MM.1S (cell line): ENCODE measurements at regions not wholly inside any gene's neighbourhood (a gene's known extent, or its start where the extent isn't known, plus 50 kb on each side); places are given as distances from the start of the nearest gene placed in this dataset.

Source experiments
- DNase-seq: peaks from one replicate; pipeline ENCODE4 v3.0.0-alpha.2; 2015
- H2AFZ ChIP-seq: fragments of 300-600 bp; sonication (generic); 2 replicates; pipeline ENCODE4 v1.6.0; 2016; ENCODE audit warnings: antibody characterized with exemption, low read length
- H3F3A ChIP-seq: fragments of 300-600 bp; sonication (generic); 2 replicates; pipeline ENCODE4 v1.6.1; 2016; ENCODE audit warnings: mild to moderate bottlenecking, antibody characterized with exemption, low read length, moderate library complexity, mixed read lengths; ENCODE audit not compliant: insufficient read depth
- H3K27ac ChIP-seq: fragments of 300-600 bp; sonication (generic); 2 replicates; pipeline ENCODE4 v1.5.1; 2016; ENCODE audit warnings: mild to moderate bottlenecking, low read length
- H3K27me3 ChIP-seq: fragments of 300-600 bp; sonication (generic); replicated peaks from 2 replicates; pipeline ENCODE4 v1.6.0; 2016; ENCODE audit warnings: low read length; ENCODE audit not compliant: insufficient read depth
- H3K36me3 ChIP-seq: fragments of 300-600 bp; sonication (generic); replicated peaks from 2 replicates; pipeline ENCODE4 v1.6.1; 2016; ENCODE audit warnings: mild to moderate bottlenecking, low read length, mixed read lengths; ENCODE audit not compliant: insufficient read depth
- H3K4me1 ChIP-seq: fragments of 300-600 bp; sonication (generic); 2 replicates; pipeline ENCODE4 v1.6.1; 2016; ENCODE audit warnings: low read length, mixed read lengths
- H3K4me2 ChIP-seq: fragments of 300-600 bp; sonication (generic); 2 replicates; pipeline ENCODE4 v1.6.0; 2016; ENCODE audit warnings: low read depth, low read length
- H3K4me3 ChIP-seq: fragments of 300-600 bp; sonication (generic); 2 replicates; pipeline ENCODE4 v1.5.1; 2016; ENCODE audit warnings: low read length, mixed read lengths
- H3K79me2 ChIP-seq: fragments of 300-600 bp; sonication (generic); 2 replicates; pipeline ENCODE4 v1.6.1; 2016; ENCODE audit warnings: mixed run types, low read length, mixed read lengths
- H3K9ac ChIP-seq: fragments of 300-600 bp; sonication (generic); 2 replicates; pipeline ENCODE4 v1.6.1; 2016; ENCODE audit warnings: low read length, mixed read lengths
- H3K9me2 ChIP-seq: fragments of 300-600 bp; sonication (generic); replicated peaks from 2 replicates; pipeline ENCODE4 v1.6.1; 2016; ENCODE audit warnings: mild to moderate bottlenecking, low read length, mixed read lengths; ENCODE audit not compliant: insufficient read depth
- H3K9me3 ChIP-seq: fragments of 300-600 bp; sonication (generic); replicated peaks from 2 replicates; pipeline ENCODE4 v1.6.1; 2016; ENCODE audit warnings: mild to moderate bottlenecking, low read length, mixed read lengths; ENCODE audit not compliant: insufficient read depth
- H4K20me1 ChIP-seq: fragments of 300-600 bp; sonication (generic); 2 replicates; pipeline ENCODE4 v1.6.1; 2016; ENCODE audit warnings: mild to moderate bottlenecking, low read length, moderate library complexity, mixed read lengths; ENCODE audit not compliant: insufficient read depth
- EZH2 ChIP-seq: fragments of 300-600 bp; sonication (generic); optimal IDR thresholded peaks from 2 replicates; pipeline ENCODE3; 2017; ENCODE audit warnings: low read depth, mild to moderate bottlenecking, antibody characterized with exemption, low read length, mixed read lengths
- EZH2phosphoT487 ChIP-seq: fragments of 300-600 bp; sonication (generic); IDR thresholded peaks from 2 replicates; pipeline ENCODE4 v1.6.1; 2018; ENCODE audit warnings: antibody characterized with exemption, low read length
- TF ChIP-seq, protein P1 (sequence below): fragments of 300-600 bp; sonication (generic); IDR thresholded peaks from 2 replicates; pipeline ENCODE4 v1.5.1; 2016; ENCODE audit warnings: antibody characterized with exemption, low read length, mixed read lengths

DNA sequence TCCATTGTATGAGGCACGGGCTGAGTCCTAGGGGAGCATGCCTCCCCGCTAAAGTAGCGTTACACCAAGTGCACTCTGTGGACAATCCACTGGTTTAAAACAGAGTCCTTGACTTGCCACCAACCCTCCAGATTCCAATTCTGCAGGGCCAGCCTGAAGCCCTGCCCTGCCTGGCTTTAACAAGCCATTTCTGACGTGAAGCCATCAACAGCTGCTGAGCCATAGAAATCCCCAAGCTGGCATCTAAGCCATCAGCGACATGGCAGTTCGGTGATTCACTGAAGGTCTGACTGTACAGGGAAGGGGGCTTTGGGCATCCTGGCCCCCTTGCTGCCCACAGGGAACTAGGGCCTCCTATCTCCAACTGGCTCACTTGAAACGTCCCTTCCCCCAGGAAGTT lies 265.7 kb downstream of the UACA start:
- no peak for DNase-seq
- H3F3A ChIP-seq: peaks cover 14% of the 10 kb centered on the region
- H3K9ac ChIP-seq: no peak overlapping the region
- H2AFZ ChIP-seq: no peak overlapping the region
- no peak overlapping the region for H3K27ac ChIP-seq
- no peaks in the 10 kb centered on the region for H4K20me1 ChIP-seq
- H3K4me1 ChIP-seq: peaks cover 23% of the 10 kb centered on the region
- H3K9me2 ChIP-seq: no peaks in the 10 kb centered on the region
- H3K4me3 ChIP-seq: no peak overlapping the region
- H3K36me3 ChIP-seq: no peaks in the 10 kb centered on the region
- H3K9me3 ChIP-seq: no peaks in the 10 kb centered on the region
- no peaks in the 10 kb centered on the region for H3K27me3 ChIP-seq
- no peak for TF ChIP-seq EZH2
- TF ChIP-seq EZH2phosphoT487: no peak
- TF ChIP-seq, protein P1, sequence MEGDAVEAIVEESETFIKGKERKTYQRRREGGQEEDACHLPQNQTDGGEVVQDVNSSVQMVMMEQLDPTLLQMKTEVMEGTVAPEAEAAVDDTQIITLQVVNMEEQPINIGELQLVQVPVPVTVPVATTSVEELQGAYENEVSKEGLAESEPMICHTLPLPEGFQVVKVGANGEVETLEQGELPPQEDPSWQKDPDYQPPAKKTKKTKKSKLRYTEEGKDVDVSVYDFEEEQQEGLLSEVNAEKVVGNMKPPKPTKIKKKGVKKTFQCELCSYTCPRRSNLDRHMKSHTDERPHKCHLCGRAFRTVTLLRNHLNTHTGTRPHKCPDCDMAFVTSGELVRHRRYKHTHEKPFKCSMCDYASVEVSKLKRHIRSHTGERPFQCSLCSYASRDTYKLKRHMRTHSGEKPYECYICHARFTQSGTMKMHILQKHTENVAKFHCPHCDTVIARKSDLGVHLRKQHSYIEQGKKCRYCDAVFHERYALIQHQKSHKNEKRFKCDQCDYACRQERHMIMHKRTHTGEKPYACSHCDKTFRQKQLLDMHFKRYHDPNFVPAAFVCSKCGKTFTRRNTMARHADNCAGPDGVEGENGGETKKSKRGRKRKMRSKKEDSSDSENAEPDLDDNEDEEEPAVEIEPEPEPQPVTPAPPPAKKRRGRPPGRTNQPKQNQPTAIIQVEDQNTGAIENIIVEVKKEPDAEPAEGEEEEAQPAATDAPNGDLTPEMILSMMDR: no peak
- H3K79me2 ChIP-seq: no peaks in the 10 kb centered on the region
- no peak overlapping the region for H3K4me2 ChIP-seq

DNA sequence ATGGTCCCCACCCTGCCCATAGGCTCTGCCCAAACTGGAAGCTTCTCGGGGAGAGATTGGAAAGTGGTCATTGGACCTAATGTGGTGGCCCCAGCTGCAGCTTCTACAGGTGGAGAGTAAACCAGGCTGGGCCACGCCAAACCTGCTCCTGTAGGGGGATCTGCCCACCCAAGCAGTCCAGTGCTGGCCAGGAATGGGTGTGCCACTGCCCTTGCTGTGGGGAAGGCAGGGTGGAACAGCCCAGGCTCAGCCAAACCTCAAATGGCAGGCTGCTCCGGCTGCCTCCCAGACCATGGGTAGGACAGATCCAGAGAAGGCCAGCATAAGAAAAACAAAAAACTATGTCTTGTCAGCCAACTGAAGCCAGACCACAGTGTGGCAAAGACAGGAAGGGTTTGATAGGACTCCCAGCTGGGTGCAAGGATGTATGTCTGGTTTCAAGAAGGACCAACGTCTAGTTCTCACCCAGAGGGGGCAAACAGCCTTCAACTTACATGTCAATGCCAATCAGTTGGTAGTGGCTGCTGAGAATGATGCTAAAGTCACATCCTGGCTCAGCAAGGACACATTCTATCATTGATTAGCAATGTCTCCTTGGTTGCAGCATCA lies 267.3 kb downstream of the UACA start:
- peaks cover 31% of the 10 kb centered on the region for H3K4me1 ChIP-seq
- no peaks in the 10 kb centered on the region for H3K79me2 ChIP-seq
- no peaks in the 10 kb centered on the region for H3K9me3 ChIP-seq
- H3K4me3 ChIP-seq: no peak overlapping the region
- no peak overlapping the region for H3K4me2 ChIP-seq
- H3K9me2 ChIP-seq: no peaks in the 10 kb centered on the region
- H4K20me1 ChIP-seq: no peaks in the 10 kb centered on the region
- H2AFZ ChIP-seq: no peak overlapping the region
- H3F3A ChIP-seq: peaks cover 24% of the 10 kb centered on the region
- H3K27me3 ChIP-seq: no peaks in the 10 kb centered on the region
- H3K9ac ChIP-seq: no peak overlapping the region
- no peak for DNase-seq
- no peaks in the 10 kb centered on the region for H3K36me3 ChIP-seq
- TF ChIP-seq EZH2phosphoT487 (no peak), EZH2 (no peak)
- TF ChIP-seq, protein P1: no peak
- no peak overlapping the region for H3K27ac ChIP-seq

DNA sequence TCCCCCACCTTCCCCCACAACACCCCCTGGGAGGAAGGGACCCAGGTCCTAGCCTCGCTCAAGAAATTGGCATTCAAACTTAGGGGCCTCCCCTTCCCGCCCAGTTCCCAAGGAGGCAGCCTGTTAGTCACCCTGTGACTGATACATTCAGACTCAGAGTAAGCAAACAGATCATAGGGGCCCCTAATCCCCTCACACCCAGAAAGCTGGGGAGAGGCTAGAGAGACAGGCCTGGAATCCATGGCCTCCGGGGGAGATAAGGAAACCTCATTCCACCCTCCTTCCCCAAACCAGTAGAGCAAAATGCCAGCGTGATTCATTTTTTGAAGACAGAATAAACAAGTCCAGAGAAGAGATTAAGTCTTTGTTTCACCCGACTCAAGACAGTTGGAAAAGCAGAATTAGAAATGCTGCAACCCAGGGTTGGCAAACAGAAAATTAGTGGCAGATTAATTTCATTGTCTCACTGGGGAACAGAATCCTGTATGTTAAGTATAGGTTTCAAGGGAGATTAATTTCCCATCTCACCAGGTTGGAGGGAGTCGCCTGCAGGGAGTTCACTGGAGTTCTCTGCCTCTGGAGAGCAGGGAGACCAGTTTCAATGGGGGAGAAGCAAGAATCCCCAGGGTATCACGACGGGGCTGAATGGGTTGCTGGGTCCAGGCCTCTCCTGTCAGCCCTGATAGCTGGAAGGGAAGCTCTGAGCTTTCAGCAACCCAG lies 268.3 kb downstream of the UACA start:
- H3K79me2 ChIP-seq: no peaks in the 10 kb centered on the region
- peaks cover 27% of the 10 kb centered on the region for H3F3A ChIP-seq
- H3K27me3 ChIP-seq: no peaks in the 10 kb centered on the region
- H3K4me1 ChIP-seq: peaks cover 37% of the 10 kb centered on the region
- no peak overlapping the region for H2AFZ ChIP-seq
- no peak for TF ChIP-seq EZH2phosphoT487
- TF ChIP-seq, protein P1: no peak
- TF ChIP-seq EZH2: no peak
- no peak overlapping the region for H3K27ac ChIP-seq
- H3K9me2 ChIP-seq: no peaks in the 10 kb centered on the region
- no peak overlapping the region for H3K9ac ChIP-seq
- no peak for DNase-seq
- no peaks in the 10 kb centered on the region for H4K20me1 ChIP-seq
- H3K4me3 ChIP-seq: no peak overlapping the region
- no peaks in the 10 kb centered on the region for H3K36me3 ChIP-seq
- H3K4me2 ChIP-seq: no peak overlapping the region
- no peaks in the 10 kb centered on the region for H3K9me3 ChIP-seq
